Activated CD8-positive, alpha-beta memory T cell treated with anti-CD3 and anti-CD28 coated beads, Interleukin-2, amount 50 U/mL, for 48 hours (primary cell): ENCODE measurements at regions not wholly inside any gene's neighbourhood (a gene's known extent, or its start where the extent isn't known, plus 50 kb on each side); places are given as distances from the start of the nearest gene placed in this dataset.
"Not testable (repeated sequence)": the region's sequence is repeated elsewhere in the genome, so short reads cannot be mapped to it uniquely, and the experiment has no call there.

ENCODE experiments used
- DNase-seq: peaks from one replicate; pipeline ENCODE4 v3.0.0-alpha.2; 2020

DNA sequence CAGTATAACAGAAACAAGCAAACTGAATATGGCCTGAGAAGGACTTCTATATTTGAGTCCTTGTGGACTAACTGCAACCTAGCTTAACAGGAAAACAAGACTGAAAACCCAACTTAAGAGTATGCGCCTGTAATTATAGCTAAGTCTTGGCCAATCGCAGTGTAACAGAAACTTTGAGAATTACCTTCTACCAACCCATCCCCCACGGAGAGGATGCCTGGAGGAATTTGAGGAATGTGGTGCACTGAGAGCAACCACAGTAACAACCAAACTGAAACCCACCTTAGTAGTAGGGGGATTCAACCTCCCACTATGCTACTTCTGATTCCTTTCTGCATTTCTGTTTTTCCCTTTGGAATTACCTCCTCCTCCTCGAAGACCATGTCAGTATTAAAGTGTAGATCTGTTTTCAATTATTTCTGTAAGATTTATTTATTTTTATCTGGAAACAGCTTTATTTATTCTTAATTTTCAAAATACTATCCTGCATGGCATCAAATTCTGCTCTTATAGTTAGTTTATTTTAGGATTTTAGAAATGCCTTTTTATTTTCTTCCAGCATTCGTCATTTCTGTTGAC is 393.6 kb downstream of the KCNA4 start:
- no peak for DNase-seq

DNA sequence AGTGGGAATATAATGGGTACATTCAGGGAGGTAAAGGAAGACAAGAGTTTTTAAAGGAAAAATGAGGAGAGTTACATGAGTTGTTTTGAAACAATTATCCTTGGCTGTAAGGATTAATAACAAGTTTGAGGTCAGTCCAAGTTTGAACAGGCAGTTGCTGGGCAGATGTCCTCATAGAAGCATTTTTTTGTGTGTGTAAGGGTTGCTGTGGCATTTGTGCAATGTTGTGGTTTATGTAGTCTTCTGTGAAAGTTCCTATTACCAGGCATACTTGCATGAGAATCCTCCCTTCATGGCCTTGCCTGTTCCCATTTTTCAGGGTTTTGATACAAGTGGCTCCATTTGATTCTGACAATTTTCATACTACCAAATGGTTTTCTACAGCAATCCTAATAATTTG is 400.2 kb downstream of the KCNA4 start:
- no peak for DNase-seq

DNA sequence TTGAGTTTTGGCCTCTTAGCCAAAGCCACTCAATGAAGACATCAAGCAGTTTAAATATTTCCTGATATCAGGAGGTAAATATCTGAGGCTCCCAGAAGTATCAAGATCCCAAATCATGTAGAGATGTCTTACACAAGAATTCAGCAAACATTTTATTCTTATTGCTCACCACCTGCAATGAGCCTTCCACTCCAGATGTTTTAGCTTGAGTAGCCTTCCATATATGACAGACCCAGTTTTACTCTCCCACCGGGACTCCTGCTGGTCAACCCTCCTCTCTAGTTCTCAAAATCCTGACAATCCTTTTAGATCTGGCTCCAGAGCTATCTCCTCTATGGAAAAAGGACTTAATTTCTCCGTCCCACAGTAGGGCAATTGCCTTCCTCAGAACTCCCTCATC is 404.4 kb downstream of the KCNA4 start:
- DNase-seq, result no peak

DNA sequence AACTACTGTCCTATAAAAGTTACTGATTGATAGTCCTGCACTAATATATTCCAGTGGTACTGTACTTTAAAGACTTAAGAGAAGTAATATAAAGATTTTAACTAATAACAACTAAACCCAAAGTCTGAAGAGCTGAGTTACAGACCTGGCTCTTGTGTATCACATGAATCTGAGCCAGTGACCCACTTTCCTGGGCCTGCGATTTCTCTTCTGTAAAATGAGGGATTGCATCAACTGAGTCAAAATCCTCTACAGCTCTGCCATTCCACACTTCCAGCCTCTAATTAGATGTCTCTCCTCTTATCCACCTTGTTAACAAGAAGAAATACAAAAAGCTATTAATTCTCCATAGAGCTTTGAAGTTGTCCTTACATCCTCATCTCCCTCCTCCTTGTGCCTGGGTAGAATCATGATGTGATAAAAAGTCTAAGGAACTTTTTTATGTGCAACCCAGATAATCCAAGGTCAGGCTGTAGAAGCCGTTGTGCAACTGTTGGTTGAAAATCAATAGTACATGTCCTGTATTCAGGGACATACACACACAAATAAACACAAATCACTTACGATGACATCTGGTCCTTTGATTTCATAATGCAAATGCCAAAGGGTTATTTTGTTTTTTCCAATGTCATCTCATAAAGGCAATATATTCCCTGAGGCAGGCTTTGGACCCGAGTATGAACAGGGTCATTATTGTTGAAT is 410.3 kb downstream of the KCNA4 start:
- DNase-seq, result no peak

DNA sequence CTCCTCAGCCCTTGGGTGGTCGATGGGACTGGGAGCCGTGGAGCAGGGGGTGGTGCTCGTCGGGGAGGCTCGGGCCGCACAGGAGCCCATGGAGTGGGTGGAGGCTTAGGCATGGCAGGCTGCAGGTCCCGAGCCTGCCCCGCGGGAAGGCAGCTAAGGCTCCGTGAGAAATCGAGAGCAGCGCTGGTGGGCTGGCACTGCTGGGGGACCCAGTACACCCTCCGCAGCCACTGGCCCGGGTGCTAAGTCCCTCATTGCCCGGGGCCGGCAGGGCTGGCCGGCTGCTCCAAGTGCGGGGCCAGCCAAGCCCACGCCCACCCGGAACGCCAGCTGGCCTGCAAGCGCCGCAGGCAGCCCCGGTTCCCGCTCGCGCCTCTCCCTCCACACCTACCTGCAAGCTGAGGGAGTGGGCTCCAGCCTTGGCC is 416.7 kb downstream of the KCNA4 start:
- not testable (repeated sequence) for DNase-seq

DNA sequence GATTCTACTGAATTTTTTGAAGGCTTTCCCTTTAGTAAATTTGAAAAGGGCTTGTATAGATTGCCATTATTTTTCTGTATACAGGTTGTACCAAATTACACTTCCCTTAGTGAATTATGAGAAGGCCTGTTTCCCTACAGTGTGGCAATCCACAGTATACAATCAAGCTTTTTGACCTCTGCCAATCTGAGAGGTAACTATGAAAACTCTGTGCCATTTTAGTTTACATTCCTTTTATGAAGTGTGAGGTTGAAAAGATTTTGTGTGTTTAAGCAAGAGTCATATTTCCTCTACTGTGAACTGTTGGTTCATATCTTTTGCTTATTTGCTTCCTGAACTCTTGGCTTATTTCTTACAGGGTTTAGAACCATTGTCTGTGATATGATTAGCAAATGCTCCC is 432.5 kb downstream of the KCNA4 start:
- no peak for DNase-seq

DNA sequence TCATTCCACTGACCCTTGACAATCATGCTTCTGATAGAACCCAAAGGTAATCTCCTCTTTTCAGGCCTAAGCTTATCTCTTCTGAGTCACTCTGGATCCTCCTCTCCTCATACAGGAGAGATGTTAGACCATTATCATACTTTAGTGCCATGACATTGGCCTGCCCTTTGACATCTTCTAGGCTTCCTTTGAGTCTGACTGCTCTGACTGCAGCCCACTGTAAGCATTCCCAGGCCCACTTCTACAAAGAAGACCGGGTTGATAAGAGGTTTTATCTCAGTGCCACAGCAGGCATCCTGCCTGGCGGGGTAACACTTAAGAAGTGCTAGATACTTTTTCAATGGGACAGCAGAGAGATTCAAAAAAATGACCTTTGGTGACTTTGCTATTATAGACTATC is 438.0 kb downstream of the KCNA4 start:
- no peak for DNase-seq

DNA sequence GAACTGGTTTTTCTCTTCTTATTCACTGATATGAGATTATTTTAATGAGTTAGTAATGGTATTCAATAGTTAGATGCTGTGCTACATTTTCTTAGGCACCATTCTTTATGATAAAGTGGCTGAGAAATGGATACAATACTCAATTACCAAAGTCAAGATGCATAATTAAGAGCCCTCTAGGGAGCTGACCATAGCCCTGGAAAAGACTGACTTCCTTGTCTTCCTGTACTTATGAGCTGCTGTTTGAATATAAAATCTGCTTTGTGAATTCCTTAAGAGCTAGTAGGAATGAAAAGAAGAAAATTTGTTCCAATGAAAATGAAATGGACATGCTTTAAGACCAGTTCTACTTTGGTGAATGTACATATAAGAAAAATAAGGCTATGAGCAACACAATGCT is 452.3 kb downstream of the KCNA4 start:
- DNase-seq, result no peak

DNA sequence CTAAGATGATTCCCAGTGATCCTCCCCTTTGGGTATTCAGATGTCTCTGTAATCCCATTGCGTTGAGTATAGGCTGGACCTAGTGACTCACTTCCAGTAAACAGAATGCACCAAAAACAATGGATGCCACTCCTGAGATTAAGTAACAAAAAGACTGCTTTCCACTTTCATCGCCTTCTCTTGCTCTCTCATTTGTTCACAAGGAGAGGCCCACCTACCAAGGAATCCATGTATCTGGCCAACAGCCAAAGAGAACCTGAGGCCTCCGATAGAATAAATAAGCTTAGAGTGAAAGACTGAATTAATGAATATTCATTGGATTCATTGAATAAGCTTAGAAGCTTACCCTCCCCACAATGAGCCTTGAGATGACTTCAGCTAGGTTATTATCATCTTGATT is 454.6 kb downstream of the KCNA4 start:
- DNase-seq, result no peak

DNA sequence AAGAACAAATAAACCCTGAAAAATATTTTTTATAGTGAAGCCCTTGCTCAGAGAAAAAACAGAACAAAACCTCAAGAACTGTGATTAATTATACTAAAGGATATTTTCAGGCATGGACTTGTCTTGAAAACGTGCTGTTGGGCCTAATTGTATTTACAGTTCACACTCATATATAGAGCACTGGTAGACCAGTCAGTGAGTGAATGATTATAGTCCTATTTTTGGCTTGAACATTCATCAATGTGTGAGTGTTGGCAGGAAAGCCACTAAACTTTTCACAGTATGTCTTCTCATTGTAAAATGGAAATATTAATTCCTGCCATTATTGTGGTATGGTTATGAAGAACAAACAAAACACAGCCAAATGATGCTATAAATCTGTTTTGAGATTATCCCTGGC is 462.8 kb downstream of the KCNA4 start:
- DNase-seq, result no peak

DNA sequence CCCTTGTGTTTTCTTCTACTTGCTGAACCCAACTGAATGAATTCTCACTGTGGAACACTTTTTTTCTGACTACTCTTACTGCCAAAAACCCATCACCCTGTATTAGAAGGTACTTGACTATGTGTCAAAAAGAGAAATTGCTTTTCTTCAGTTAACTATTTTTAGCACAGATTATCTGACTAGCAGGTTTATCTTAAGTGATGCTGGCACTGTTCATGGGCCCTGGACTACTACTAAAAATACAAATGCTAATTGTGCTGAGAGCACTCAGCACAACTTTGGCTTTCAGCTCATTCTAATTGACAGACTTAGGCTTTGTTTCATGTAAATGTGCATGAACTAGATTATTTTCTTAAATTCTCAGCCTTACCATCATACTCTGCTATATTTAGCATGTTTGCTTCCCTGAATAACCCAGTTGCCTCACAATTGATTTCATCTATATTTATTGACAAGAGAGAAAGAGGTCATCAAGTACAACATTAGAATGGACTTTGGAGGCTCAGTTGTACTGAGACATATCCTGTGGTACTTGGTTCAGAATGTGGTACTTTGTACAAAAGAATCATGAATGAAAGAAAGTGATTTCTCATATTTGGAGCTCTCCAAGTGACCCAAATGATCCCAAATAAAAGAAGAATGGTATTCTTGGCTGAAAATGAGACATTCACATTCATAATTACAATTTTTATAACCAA is 478.3 kb downstream of the KCNA4 start:
- DNase-seq, result no peak

DNA sequence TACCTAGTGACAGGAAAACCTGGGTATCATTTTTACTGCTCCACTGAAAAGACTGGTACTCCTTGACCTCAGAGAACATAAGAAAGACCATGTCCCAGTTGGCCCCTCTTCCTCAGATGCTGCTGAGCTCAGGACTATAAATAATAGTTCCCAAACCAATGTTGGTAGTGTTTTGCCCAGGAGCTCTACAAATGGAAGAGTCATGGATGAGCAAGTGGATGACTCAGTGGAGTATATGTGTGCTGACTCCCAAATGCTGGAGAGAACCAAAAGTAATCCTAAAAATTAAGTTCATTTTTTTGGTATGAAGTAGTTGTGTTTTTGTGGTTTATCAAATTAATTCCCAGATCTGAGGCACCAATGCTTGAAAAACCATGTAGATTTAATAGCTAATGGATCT is 482.0 kb downstream of the KCNA4 start:
- DNase-seq, result no peak

DNA sequence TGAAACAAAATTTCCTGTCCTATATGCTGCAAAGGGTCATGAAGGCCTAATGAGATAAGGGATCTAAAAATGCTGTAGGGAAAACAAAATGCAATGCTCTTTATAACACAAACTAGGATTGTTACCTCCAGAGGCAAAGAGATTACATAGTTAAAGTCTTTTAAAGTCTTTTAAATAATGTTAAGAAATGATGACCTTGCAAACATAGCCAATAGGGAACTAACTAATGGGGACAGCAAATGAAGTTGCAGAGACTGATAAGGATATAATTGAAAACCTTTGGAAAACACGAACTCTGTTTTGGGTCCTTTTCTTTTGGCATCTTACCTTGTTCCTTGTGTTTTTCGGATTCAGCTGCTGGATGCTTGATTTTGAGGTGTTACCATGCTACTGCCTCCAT is 485.9 kb downstream of the KCNA4 start:
- DNase-seq, result no peak

DNA sequence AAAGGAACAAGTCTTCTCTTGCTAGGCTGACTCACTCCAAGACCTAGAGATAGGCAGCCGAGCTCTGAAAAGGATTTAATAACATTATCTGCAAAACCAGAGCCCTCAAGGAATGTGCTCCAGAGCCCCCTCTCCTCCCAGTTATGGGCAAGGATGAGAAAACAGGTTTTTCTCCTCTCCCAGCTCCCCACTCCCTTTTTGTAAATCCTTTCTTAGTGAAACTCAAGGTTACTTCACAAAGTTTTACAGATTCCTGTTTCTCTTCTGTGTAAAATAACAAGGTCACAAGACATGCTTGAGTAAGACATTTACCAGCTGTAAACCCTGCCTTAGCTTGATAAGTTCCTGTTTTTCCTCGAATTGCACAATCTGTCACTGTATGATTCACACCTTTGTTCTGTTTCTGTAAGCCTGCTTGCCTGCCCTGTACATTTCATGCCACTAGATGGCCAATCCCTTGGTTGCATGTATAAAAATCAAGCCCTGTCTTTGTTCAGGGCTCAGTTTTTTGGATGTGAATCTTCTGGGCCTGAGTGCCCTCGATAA is 489.4 kb downstream of the KCNA4 start:
- no peak for DNase-seq

DNA sequence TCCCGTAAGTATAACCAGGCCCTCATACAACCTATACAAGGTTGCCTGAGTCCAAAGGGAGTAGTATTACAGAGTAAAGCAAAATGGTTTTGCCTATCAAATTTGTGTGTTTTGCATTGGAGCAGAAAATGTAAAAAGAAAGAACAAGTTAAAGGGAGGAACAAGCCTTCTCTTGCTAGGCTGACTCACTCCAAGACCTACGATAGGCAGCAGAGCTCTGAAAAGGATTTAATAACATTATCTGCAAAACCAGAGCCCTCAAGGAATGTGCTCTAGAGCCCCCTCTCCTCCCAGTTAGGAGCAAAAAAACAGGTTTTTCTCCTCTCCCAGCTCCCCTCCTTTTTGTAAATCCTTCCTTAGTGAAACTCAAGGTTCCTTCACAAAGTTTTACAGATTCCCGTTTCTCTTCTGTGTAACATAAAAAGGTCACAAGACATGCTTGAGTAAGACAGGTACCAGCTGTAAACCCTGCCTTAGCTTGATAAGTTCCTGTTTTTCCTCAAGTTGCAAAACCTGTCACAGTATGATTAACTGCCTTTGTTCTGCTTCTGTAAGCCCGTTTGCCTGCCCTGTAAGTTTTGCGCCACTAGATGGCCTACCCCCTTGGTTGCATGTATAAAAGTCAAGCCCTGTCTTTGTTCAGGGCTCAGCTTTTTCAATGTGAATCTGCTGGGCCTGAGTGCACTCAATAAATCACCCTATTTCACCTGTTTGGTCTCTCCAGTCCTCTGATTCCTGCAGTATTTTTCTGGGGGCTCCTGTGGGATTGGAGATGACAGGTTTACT is 498.2 kb downstream of the KCNA4 start:
- DNase-seq, result no peak

DNA sequence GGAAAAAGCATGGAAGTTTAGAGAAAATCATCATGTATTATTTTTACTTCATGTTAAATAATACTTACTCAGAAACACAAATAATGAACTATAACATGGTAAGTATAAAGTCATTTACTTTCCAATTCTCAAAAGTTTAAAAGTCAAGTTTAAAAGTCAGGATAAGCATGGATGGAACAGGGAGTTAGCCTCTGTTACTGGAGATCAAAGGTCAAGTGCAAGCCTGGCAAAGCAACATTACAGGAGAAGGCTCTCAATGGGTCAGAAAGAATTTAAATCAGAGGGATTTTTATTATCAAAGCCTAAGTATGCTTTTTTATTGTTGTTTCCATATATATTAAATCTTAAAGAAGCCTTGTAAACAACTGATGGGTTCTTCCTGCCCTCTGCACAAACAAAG is 505.4 kb downstream of the KCNA4 start:
- no peak for DNase-seq

DNA sequence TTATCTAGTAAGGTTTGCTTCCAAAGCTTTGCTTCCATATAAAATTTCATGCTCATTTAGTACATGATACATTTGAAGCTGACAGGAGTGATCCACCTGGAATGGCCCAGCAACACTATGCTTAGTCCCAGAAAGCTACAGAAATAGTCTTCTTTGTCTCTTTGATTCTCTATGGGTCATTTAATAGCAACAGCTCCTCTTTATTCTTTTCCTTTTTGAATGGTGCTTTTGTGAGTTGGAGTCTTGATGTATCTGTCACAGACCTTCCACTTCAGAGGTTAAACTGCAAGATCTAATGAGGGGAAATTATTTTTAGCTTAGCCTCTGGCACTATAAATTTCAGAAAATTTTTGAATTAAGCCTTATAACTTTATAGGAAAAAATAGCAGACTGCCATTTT is 509.5 kb downstream of the KCNA4 start:
- DNase-seq, result no peak

DNA sequence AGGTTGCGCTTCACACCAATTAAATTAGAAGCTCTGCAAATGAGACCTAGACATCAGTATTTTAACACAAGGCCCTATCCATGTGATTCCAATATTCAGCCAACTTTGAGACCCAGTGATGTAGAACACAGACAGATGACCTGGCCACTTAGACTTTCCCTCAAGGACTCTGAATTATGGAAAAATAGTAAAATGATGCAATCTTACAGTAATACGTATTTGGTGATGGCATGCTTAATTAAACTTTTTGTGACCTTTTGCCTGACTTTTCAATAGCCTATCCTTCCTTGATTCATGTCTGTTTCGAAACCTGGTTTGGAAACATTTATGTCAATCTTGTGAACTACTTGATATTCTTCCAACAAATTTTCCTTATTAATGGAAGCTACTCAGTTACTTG is 521.2 kb downstream of the KCNA4 start:
- DNase-seq, result no peak

DNA sequence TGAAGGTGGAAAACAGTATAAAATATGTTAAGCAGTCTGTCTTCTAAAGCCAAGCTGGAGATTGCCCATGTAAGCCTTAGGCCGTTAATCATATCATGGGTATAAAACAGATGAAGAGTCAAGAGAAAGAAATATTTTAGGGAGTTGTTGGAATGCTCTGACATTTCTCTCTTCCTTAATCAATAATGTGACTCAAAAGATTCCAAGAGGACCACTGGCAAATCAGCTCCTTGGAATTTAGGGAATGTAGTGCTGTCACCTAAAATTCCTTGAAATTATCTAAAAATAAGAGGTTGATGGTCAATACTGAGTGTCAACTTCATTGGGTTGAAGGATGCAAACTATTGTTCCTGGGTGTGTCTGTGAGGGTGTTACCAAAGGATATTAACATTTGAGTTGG is 525.9 kb downstream of the KCNA4 start:
- no peak for DNase-seq

DNA sequence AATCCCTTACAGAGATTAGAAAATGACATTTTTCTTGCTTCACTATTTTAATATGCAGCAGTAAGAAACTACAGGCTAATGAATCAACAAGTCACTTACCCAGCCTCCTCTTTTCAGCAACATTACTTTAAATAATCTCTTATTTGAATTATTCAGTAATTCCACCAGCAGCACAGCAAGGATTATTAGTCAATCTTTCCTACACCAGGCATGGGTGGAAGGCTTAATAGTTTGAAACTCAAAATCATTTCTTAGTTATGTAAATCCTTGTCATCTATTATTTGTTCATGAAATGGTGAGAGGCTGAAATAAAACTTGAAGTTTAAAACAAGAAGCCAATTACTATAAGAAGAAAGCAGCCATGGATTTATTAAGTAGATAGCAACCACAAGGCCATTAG is 530.5 kb downstream of the KCNA4 start:
- no peak for DNase-seq

DNA sequence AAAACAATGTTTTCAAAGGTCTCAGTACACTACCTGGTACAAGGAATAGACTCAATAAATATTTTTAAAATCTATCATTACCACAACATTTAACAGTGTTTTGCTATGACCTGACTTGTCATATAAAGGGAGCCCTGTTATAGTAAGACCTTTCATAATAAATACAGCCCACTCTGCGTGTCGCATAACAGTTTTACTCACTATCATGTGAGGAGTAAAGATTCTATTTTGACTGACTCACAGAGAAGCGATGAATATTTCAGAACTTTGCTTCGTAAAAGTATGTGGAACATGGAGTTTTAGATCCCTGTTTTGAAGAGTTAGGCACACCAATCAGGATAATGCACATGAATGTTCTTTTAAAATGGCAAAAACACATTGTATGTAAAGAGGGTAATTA is 531.2 kb downstream of the KCNA4 start:
- DNase-seq, result no peak

DNA sequence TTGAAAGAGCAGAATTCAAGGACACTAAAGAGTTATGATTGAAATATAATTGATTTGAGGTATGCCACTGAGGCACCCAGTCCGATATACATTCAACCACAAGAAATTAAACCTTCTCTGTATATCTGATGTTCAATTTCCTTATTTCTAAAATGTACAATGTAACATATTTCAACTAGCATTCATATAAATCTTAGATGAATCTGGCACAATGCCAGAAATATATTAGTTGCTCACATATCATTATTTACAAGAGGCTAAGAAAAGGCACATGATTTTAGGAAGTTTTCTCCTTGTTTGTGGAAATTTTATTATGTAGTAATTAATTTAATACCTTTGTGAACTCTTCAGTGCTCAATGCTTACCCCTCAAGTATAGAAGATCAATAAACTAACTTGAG is 532.3 kb downstream of the KCNA4 start:
- DNase-seq, result no peak

DNA sequence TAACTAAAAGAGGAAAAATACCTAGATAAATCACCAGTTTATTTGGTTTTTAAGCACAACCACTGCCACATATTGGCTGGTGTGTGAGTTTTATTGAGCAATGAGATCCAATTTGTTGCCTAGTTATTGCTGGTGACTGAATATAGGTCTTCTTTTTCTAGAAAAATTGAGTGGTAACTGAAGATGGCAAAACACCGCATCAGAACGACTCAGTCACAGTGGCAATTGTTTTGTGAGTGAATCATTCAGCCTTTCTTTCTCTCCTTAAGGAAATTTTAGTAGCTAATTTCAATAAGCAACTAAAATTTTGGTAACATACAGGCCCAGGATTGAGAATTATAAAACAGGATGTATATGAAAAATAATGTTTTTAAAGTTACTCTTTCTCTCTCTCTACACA is 533.0 kb downstream of the KCNA4 start:
- no peak for DNase-seq

DNA sequence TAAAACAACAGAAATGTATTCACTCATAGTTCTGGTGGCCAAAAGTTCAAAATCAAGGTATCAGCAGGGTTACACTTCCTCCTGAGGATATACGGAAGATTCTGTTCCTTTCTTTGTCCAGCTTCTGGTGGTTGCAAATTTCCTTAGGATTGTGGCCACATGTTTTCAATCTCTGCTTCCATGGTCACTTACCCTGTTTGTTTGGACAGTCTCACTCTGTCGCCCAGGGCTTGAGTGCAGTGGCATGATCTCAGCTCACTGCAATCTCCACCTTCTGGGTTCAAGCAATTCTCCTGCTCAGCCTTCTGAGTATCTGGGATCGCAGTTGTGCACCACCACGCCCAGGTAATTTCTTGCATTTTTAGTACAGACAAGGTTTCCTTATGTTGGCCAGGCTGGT is 534.3 kb downstream of the KCNA4 start:
- no peak for DNase-seq
